Keratinocyte (primary cell): ENCODE measurements at regions not wholly inside any gene's neighbourhood (a gene's known extent, or its start where the extent isn't known, plus 50 kb on each side); places are given as distances from the start of the nearest gene placed in this dataset.

Experiments
- DNase-seq: peaks from one replicate; pipeline ENCODE4 v3.0.0-alpha.2; 2011; ENCODE audit warnings: low read depth, missing footprints, low spot score
- FAIRE-seq: peaks from 2 replicates; lab custom pipeline; 2011; peaks lifted over from hg19 to GRCh38; lab: Jason Lieb, UNC
- H2AFZ ChIP-seq: 2 replicates; pipeline ENCODE4 v1.6.0; 2012; ENCODE audit warnings: low read length, control low read depth, inconsistent platforms; ENCODE audit not compliant: control insufficient read depth
- H3K27ac ChIP-seq: 2 replicates; pipeline ENCODE4 v1.5.1; 2011; ENCODE audit warnings: low read length; ENCODE audit not compliant: control insufficient read depth, insufficient read depth
- H3K27me3 ChIP-seq: 3 replicates; pipeline ENCODE4 v1.6.0; 2011; ENCODE audit warnings: low read length; ENCODE audit not compliant: control insufficient read depth, insufficient read depth; ENCODE audit errors: extremely low read depth
- H3K36me3 ChIP-seq, 2 experiments: 2 replicates in 1 of 2; 3 replicates in 1 of 2; pipeline ENCODE4 v1.5.1; 2011; ENCODE audit warnings: low read length in 2 of 2, mild to moderate bottlenecking in 1 of 2; ENCODE audit not compliant: control insufficient read depth in 2 of 2, insufficient read depth in 2 of 2; ENCODE audit errors: extremely low read depth in 1 of 2
- H3K4me1 ChIP-seq: 3 replicates; pipeline ENCODE4 v1.5.1; 2011; ENCODE audit warnings: low read length; ENCODE audit not compliant: control insufficient read depth, insufficient read depth; ENCODE audit errors: extremely low read depth
- H3K4me2 ChIP-seq: 3 replicates; pipeline ENCODE4 v1.6.0; 2011; ENCODE audit warnings: low read depth, low read length; ENCODE audit not compliant: control insufficient read depth, insufficient read depth; ENCODE audit errors: extremely low read depth
- H3K4me3 ChIP-seq, 3 experiments: fragments of 200-600 bp in 1 of 3; sonication (generic) in 1 of 3; 2 replicates in 2 of 3; 3 replicates in 1 of 3; pipeline ENCODE4 v1.5.1; 2011 to 2016; ENCODE audit warnings: low read length in 3 of 3, mild to moderate bottlenecking in 3 of 3, control low read depth in 2 of 3, inconsistent platforms in 1 of 3, low read depth in 1 of 3, mixed read lengths in 1 of 3, mixed run types in 1 of 3, moderate library complexity in 1 of 3; ENCODE audit not compliant: control insufficient read depth in 2 of 3, insufficient read depth in 2 of 3; ENCODE audit errors: extremely low read depth in 1 of 3
- H3K79me2 ChIP-seq: 2 replicates; pipeline ENCODE4 v1.6.0; 2012; ENCODE audit warnings: low read length; ENCODE audit not compliant: control insufficient read depth, insufficient read depth
- H3K9ac ChIP-seq: 3 replicates; pipeline ENCODE4 v1.6.0; 2011; ENCODE audit warnings: low read length; ENCODE audit not compliant: control insufficient read depth, insufficient read depth; ENCODE audit errors: extremely low read depth
- H3K9me1 ChIP-seq: 3 replicates; pipeline ENCODE4 v1.6.0; 2011; ENCODE audit warnings: low read length; ENCODE audit not compliant: control insufficient read depth, insufficient read depth; ENCODE audit errors: extremely low read depth
- H3K9me3 ChIP-seq: 2 replicates; pipeline ENCODE4 v1.5.1; 2012; ENCODE audit warnings: low read depth, low read length; ENCODE audit not compliant: control insufficient read depth
- H4K20me1 ChIP-seq: 3 replicates; pipeline ENCODE4 v1.6.0; 2011; ENCODE audit warnings: low read length; ENCODE audit not compliant: control insufficient read depth, insufficient read depth; ENCODE audit errors: extremely low read depth
- CTCF ChIP-seq, 3 experiments: IDR thresholded peaks in 1 of 3; conservative IDR thresholded peaks in 1 of 3; optimal IDR thresholded peaks in 1 of 3; 2 replicates in 2 of 3; 3 replicates in 1 of 3; pipeline versions ENCODE3 to v1.5.1; 2011; ENCODE audit warnings: low read length in 3 of 3, mild to moderate bottlenecking in 3 of 3, moderate library complexity in 2 of 3, control low read depth in 1 of 3, inconsistent platforms in 1 of 3; ENCODE audit not compliant: insufficient read depth in 2 of 3; ENCODE audit errors: extremely low read depth in 1 of 3
- EZH2 ChIP-seq: IDR thresholded peaks from one replicate; pipeline ENCODE4 v1.6.1; 2012; ENCODE audit warnings: inconsistent platforms, mild to moderate bottlenecking, low read length, moderate library complexity
- dilution Hi-C: fragments of 300-500 bp; cut with MboI; formaldehyde crosslinking; loops from one replicate; pipeline ENCODE4 v1.7.0; 2020; ENCODE audit warnings: low sequenced_read_pairs; ENCODE audit not compliant: extremely low pct_ligation_motif_present

DNA sequence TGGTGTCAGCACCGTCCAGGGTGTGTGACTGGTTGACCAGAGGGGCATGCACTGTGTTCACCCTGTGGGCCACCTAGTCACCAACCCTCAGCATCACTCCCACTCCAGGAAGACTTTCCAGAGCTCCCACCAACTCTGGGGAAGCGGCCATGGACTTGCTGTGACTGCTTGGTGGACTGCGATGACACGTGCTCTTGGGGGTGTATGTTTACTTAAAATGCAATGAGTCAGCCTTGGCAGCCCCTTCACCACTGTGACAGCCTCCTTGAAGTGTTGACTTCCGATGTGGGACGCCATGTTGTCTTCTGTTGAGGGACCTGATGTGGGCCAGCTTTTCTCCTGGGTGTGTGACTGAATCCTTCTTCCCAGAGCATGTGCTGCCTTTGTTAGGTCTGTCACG is 151.1 kb upstream of the RTL1 start:
- H3K79me2 ChIP-seq, result no peaks in the 10 kb centered on the region
- no peak overlapping the region for H3K27ac ChIP-seq
- TF ChIP-seq CTCF (optimal IDR thresholded peaks at IDR 0.05 in 1 of 3, IDR thresholded peaks at IDR 0.05 in 1 of 3, conservative IDR thresholded peaks at IDR 0.05 in 1 of 3; ENCODE audit: extremely low read depth in 1 of 3, insufficient read depth in 2 of 3, low read length in 3 of 3), result no peak
- TF ChIP-seq EZH2, result no peak
- dilution Hi-C loops, result no loop called here
- no peaks in the 10 kb centered on the region for H4K20me1 ChIP-seq
- H3K9ac ChIP-seq, result no peak overlapping the region
- no peak for FAIRE-seq
- no peaks in the 10 kb centered on the region for H3K9me1 ChIP-seq
- no peak overlapping the region for H2AFZ ChIP-seq
- no peak for DNase-seq
- no peaks in the 10 kb centered on the region for H3K36me3 ChIP-seq
- H3K4me3 ChIP-seq, result no peak overlapping the region
- no peaks in the 10 kb centered on the region for H3K27me3 ChIP-seq
- peaks cover 2% of the 10 kb centered on the region for H3K9me3 ChIP-seq
- no peaks in the 10 kb centered on the region for H3K4me1 ChIP-seq
- H3K4me2 ChIP-seq, result no peak overlapping the region

GRCh38 chr14:101055106-101055662 is 151.7 kb upstream of the RTL1 start:
- Histone ChIP-seq H3K36me3 (no peaks in the 10 kb centered on the region), H3K4me1 (no peaks in the 10 kb centered on the region), H3K79me2 (no peaks in the 10 kb centered on the region), H3K4me3 (no peak overlapping the region), H4K20me1 (no peaks in the 10 kb centered on the region), H3K9me1 (no peaks in the 10 kb centered on the region), H3K4me2 (no peak overlapping the region), H3K9ac (no peak overlapping the region), H3K27ac (no peak overlapping the region), H3K9me3 (no peaks in the 10 kb centered on the region), H3K27me3 (no peaks in the 10 kb centered on the region), H2AFZ (no peak overlapping the region)
- FAIRE-seq (no peak), DNase-seq (no peak)
- no peak for TF ChIP-seq EZH2
- no peak for TF ChIP-seq CTCF (optimal IDR thresholded peaks at IDR 0.05 in 1 of 3, IDR thresholded peaks at IDR 0.05 in 1 of 3, conservative IDR thresholded peaks at IDR 0.05 in 1 of 3; ENCODE audit: extremely low read depth in 1 of 3, insufficient read depth in 2 of 3, low read length in 3 of 3)
- dilution Hi-C loops, result no loop called here
